ENCODE measurements at regions not wholly inside any gene's neighbourhood (a gene's known extent, or its start where the extent isn't known, plus 50 kb on each side); places are given as distances from the start of the nearest gene placed in this dataset.
"Not testable (repeated sequence)": the region's sequence is repeated elsewhere in the genome, so short reads cannot be mapped to it uniquely, and the experiment has no call there.

DNA sequence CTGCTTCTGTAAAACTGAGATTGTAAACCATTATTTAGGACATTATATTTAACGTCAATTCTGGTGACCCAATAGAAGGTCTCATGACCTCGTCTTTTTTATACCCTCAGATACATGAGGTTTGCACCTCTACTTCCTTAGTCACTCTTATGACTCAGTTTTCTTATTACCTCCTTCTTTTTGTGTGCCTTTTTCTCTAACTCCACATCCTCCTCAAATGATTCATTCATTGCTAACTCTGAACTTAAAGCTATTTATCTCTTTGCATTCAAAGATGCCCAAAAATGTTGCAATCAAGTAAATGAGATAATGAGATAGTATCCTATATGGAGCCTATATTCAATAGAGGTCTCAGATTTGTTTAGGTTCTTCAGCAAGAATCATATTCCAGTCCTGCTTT is 121.0 kb upstream of the KYNU start:
- DNase-seq = no peak

DNA sequence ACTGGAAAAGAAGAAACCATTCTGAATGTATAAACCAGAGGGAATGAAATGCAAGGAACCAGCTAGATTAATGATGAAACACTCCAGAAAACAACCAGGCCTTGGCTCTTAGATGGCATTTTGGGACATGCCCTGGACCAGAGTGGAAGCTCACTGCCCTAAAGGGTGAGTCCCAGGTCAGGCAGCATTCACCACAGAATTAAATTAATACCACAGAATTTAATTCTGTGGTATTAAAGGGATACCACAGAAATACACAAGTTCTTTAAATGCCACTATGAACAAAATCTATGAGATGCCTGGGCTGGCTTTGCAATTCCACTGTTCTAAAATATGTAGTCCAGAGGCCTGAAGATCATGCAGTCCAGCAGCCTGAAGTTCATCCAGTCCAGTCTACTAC is 122.3 kb upstream of the KYNU start:
- no peak for DNase-seq

DNA sequence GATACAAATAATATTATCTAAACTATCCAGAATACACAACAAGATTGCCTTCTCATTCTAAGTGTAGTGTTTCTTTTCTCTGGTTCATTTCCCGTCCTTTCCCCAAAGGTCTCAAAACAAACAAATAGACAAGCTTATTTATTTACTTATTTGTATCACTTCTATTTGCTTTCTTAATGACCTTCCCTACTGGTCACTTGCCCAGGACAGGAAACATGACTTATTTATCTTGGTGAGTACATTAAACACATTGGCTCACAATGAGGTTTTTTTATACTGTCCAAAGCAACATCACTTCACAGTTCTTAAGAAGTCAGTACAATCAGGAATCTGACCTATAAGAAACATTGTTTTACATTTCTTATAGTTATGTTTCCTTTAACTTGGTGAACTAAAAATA is 123.3 kb upstream of the KYNU start:
- no peak for DNase-seq

DNA sequence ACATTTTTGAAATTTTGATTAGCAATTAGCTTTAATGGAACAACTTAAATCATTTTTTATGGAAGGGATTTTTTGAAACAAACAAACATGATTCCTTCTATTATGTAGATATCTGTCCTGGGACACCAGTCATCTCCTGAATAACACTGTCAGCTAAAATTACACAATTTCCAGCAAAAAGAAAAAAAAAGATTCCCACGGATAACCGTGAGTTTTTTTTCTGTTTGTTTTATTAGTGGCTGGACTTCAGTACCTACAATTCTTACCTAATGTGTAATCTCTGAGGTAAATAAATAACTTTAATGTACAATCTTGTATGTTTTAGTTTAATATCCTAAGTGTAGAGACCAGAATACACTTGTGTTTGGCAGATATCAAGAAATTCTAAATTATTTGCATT is 126.6 kb upstream of the KYNU start:
- no peak for DNase-seq

DNA sequence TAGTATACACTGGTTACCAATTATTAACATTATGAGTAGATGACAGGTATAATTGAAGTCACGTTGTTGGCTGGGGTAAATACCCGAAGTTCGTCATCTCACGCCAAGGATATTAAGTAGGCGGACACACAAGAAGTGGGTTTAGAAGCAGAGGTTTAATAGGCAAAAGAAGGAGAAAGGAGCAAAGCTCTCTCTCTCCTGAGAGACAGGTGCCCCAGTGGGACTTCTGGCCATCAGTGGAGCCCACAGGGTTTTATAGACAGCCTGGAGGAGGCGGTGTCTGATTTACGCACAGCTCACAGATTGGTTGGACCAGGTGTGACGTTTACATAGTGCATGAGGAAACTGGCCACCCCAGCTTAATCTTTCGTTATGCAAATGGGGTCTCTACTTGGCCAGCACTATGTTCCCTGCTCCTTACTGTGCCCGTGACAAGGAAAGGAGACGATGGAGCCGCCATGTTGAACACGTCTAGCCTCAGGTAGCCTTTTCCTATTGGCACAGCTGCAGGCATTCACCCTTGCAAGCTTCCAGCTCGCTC is 128.8 kb upstream of the KYNU start:
- no peak for DNase-seq

DNA sequence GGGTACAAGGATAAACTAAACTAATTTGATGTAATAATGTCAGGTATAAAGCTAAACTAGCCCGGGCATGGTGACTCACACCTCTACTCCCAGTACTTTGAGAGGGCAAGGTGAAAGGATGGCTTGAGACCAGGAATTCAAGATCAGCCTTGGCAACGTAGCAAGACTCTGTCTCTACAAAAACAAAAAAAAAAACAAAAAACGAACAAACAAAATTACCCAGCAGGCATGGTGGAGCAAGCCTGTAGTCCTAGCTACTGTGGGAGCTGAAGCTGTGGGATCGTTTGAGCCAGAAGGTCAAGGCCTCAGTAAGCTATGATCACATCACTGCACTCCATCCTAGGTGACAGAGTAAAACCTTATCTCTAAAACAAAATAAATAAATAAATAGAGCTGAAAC is 131.8 kb upstream of the KYNU start:
- no peak for DNase-seq

DNA sequence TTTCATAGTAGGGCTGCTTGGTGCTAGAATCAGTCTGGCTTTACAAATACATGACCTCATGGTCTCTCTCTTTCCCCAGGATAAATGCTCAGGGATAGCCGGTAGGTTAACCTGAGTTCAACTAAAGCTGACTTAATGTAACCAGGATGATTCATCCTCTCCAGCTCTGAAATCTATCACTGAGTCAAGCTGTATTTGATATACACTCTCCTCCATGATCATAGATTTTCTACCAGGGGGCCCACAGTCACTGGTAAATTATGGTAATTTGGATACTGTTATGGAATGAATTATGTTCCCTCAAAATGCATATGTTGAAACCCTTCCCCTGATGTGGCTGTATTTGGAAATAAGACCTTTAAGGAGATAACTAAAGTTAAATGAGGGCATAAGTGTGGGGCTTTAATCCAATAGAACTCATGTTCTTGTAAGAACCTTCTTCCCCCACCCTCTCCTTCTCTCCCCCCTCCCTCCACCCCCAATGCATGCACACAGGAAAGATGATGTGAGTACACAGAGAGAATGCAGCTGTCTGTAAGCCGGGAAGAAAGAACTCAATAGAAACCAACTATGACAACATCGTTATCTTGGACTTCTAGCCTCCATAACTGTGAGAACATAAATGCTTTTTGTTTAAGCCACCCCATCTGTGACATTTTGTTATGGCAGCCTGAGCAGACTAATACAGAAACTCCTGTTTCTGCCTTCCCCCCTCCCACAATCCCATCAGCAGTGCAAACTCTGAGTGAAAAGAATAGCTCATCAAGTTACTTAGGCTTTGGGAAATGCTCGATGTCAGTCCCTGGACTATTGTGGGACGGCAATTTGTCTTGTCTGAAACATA is 134.9 kb upstream of the KYNU start:
- DNase-seq = no peak

DNA sequence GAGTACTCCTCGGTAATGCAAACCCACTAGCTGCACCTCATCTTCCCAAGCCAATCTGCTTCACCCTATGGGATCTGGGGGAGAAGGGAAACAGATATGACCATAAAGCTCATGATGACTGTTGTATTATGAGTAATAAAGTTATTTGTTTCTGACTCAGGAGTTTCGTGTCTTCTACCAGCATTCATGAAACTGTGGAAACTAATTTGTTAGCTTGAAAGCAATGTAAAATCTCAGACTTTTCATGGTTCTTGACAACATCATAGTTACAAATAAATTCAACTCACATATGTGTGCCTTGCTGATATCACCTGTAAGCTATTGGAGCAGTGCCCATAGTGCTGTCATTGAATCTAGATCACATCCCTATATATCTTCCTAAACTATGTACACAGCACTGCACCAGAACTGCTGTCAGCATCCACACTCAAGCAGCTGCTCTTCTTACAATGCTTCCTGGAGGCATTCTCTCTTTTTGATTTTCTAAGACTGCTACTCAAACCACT is 135.6 kb upstream of the KYNU start:
- DNase-seq = no peak

DNA sequence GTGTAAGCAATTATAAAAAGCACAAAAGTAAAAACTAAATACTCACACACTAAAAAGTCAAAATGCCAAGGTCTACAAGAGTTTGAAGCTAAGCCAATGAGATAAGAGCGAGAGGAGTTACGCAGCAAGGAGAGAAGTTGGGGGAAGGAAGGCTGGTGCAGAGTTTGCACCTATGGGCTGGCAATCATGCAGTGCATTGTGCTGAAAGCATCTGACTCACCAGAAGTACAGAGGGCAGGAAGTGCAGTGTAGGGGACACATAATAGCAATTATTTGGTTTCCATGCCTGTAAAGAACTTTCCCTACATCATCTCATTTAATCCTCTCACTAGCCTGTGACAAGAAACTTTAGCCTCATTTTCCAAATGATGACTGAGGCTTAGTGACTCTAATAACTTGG is 142.7 kb upstream of the KYNU start:
- DNase-seq = no peak

DNA sequence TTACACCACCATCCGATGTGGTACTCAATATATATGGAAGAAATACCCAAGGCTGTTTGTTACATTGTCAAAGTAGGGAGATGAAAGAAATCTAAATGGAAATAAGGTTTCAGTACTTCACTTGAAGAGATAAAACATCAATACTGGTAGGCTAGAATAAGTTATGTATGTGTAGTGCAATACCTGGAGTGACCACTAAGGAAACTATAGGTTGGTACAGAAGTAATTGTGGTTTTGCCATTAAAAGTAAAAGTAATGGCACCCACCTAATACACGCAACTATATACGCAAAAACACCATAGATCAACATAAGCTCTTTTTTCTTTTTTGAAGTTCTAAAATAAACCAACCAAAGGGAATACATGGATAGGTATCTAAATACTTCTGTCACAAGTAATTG is 143.2 kb upstream of the KYNU start:
- no peak for DNase-seq

DNA sequence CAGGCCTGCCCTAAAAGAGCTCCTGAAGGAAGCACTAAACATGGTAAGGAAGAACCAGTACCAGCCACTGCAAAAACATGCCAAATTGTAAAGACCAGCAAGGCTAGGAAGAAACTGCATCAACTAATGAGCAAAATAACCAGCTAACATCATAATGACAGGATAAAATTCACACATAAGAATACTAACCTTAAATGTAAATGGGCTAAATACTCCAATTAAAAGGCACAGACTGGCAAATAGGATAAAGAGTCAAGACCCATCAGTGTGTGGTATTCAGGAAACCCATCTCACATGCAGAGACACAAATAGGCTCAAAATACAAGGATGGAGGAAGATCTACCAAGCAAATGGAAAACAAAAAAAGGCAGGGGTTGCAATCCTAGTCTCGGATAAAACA is 147.7 kb upstream of the KYNU start:
- not testable (repeated sequence) for DNase-seq

DNA sequence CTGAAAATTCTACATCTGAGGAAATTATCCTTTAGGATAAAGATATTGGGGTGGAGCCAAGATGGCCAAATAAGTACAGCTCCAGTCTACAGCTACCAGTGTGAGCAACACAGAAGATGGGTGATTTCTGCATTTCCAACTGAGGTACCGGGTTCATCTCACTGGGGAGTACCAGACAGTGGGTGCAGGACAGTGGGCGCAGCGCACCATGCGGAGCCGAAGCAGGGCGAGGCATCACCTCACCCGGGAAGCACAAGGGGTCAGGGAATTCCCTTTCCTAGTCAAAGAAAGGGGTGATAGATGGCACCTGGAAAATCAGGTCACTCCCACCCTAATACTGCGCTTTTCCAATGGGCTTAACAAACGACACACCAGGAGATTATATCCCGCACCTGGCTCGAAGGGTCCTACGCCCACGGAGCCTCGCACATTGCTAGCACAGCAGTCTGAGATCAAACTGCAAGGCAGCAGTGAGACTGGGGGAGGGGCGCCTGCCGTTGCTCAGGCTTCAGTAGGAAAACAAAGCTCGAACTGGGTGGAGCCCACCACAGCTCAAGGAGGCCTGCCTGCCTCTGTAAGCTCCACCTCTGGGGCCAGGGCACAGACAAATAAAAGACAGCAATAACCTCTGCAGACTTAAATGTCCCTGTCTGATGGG is 149.5 kb upstream of the KYNU start:
- not testable (repeated sequence) for DNase-seq

DNA sequence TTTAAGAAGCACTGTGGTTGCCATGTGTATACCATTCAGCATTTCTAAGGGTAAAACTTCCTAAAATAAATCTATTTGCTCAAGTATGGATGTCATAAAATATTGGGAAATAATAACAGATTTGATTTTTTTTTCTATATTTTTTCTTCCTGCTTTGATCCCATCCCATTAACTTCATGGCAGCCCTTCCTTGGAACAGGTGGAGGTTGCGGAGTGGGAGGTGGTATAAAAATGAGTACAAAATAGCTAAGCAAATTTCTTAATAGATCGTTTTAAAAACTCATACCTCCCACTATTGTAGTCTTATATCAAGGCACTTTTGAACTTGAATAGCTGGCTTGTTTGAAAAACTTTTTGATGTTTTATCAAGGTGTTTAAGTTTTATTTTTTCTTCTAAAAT is 152.1 kb upstream of the KYNU start:
- no peak for DNase-seq

DNA sequence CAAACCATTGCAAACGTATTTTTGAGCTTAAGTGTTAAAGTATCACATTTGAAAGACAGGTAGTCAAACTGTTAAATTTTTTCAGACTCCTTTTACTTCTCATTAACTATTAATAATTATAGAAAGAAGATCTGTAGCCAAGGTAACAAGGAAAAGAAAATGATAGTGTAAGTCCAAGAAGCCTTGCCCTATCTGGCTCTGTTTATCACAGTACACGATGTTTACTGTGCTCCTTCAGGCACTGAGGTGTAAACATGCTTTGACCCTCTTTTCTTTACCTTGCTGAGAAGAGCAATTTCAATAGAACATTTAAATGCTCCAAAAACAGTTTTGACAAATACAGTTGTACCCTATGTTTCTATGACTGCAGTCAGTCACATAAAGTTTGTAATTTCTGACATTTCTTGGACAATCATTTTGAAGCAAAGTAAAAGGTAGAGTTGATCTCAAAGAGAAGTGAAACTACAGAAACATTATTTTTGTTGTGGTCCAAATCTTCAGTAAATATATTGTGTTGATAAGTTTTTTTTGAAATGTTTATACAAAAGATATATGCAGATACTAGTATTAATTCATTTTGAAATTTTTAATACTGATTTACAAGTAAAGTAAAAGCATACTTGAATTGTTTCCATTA is 152.6 kb upstream of the KYNU start:
- DNase-seq = no peak

DNA sequence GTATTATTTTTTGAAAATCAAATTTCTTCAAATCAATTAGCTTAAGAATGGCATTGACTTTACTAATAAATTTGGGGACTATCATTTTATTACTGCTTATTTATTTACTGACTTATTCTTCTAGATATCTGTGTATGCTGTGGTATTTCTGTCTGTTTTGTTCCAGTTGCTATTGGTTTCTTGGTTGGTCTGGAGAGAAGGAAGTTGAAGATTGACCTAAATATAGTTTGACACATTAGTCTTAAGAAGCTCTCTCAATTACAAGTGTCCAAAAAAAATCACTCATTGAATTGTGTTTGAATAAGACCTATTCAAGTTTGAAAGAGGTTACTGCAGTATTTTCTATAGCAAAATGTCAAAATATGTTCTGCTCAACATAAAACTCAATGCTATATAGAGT is 153.3 kb upstream of the KYNU start:
- DNase-seq = no peak

DNA sequence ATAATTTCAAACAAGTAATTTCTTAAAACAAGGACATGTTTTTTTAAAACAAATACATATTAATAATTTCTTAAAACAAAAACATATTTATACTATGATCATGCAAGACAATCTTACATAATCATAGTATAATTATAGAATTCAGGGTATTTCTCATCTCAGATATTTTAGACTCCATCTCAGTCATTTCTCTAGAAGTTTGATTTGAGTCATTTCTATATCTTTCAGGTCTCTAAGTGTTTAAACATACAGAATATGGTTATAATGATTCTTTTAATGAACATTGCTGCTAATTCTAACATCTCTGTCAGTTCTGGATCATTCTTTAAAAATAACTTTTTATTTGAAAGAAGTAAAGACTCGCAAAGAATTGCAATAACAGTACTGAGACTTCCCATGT is 154.2 kb upstream of the KYNU start:
- DNase-seq = no peak

DNA sequence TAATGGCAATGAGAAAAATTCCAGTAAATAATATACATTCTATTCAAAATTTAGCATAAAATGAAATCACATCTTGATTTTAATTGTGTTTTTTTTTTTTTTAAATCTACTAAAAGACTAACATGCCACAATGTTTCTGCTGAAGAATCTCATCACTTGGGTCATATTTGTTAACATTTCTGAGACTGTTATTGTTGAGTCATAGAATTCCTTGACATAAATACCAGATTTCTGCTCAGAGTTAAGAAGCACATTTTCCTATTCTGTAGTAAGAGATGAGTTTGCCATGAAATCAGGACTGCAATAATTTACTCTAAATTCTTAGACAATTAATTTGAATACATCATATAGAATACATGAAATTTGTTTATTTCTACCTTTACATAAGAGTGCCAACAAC is 154.9 kb upstream of the KYNU start:
- no peak for DNase-seq

DNA sequence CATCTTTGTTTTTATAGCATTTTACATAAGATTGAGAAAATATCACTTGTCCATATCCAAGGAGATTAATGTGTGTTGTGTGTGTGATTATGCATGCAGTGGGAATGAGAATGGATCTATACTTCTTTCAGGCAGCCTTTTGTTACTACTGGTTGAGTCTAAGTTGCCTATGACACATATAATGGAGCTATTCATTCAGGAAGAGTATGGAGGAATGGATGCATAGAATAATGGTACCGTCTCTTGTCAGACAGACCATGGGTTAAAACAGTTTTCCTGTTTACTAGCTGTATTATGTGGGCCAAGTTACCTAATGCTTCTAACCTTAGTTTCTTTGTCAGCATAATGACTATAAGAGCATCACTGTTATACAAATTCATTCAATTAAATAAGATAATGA is 155.4 kb upstream of the KYNU start:
- no peak for DNase-seq

DNA sequence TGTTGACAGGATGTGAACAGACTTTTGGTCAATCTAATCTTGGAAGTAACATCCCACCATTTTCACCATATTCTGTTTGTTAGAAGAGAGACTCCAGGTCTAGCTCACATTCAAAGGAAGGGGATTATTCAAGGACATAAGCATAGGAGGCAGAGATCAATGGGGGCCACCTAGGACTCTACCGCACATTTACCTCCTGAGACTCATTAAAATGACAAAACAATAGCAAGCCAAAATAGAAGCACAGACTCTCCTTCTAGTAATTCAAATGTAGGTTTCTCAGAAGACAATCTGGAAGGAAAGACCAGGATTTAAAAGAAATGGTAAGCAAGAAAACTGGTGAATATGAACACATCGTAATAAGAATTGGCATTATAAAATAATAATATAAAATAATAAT is 156.4 kb upstream of the KYNU start:
- no peak for DNase-seq

DNA sequence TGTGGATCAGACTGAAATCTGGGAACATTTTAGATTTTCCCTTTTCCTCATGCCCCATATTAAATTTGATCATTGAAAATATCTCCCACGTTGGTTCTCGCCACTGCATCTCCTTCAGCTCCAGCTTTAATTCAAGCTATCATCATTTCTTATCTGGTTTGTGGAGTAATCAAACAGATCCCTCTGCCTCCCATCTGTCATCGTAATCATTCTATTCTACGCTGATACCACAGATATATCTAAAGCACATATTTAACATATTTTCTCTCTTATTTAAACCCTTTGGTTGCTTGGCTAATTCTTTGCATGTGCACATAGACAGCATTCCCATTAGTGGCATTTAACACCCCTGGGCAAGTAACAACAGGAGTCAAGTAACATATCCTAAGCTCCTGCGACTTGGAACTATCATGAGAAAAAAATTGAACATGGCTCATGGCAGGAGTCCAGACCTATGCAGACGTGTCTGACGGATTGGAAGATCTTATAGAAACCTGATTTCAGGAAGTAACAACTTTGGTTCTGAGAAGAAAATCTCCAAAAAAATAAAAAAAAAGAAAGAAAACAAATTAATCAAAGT is 158.8 kb upstream of the KYNU start:
- DNase-seq = no peak

DNA sequence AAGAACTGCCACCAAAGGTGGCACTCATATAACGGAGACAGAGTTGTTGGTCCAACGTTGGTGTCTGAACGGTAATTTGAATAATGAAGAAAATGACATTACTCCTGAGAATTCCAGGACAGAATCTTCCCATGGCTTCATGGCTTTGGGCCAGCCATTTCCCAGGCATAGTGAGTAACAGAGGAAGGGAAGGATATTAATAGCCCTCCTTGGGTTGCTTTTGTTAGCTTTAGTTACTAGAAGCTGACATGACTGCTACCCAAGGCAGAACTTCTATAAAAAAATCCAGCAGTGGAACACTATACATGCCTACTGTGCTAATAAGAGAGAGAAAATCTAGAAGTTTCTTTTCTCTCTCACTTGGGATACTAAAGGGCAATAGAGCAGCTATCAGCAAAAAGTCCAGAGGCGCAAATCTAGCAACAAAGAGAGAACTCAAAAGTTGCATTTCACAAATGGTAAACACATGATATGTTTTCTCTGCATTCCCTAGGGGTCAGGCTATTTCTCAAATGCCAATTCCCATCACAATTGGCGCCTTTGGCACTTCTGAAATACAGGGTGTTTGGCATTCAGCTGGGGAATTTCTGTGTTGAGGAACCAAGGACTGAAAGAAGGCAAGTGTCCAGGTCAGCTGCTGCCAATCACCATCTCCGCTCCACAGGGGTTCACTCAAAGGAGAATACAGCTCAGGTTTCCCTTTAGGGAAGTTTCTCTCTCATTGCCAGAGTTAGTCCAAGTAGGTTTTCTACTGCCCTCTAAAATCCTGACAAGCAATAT is 160.8 kb upstream of the KYNU start:
- no peak for DNase-seq

DNA sequence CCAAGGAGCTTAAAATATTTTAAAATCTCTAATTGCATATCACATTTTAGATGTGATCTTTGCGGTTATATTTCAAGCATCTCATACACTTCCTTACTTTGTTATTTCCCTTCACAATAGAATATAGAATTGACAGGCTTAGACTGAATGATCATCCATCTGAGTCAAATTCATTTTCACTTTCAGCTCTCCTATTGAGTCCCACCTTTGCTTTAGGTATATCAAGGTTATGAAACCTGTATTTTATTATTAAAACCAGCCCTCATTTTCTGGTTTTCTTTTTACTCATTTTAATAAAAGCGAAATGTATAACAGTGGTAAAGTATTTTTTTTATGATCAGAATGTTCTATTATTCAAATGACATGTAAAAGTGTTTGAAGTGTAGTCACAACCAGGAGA is 162.9 kb upstream of the KYNU start:
- no peak for DNase-seq

DNA sequence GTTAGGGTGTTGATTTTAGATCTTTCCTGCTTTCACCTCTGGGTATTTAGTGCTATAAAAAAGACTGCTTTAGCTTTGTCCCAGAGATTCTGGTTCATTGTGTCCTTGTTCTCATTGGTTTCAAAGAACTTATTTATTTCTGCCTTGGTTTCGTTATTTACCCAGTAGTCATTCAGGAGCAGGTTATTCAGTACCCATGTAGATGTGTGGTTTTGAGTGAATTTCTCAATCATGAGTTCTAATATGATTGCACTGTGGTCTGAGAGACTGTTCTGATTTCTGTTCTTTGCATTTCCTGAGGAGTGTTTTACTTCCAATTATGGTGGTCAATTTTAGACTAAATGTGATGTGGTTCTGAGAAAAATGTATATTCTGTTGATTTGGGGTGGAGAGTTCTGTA is 167.1 kb upstream of the KYNU start:
- no peak for DNase-seq
